Neutrophil (primary cell): ENCODE measurements at regions not wholly inside any gene's neighbourhood (a gene's known extent, or its start where the extent isn't known, plus 50 kb on each side); places are given as distances from the start of the nearest gene placed in this dataset.

ENCODE experiments used
- H3K27ac ChIP-seq: fragments of 200-600 bp; sonication (generic); 2 replicates; pipeline ENCODE4 v1.5.1; 2016; ENCODE audit warnings: mild to moderate bottlenecking, moderate library complexity
- H3K27me3 ChIP-seq: fragments of 200-600 bp; sonication (generic); 2 replicates; pipeline ENCODE4 v1.6.0; 2016; ENCODE audit warnings: mild to moderate bottlenecking
- H3K36me3 ChIP-seq: fragments of 200-600 bp; sonication (generic); 2 replicates; pipeline ENCODE4 v1.5.1; 2017
- H3K4me1 ChIP-seq, 2 experiments: fragments of 200-600 bp in 1 of 2; sonication (generic) in 1 of 2; 1 replicate in 1 of 2; 2 replicates in 1 of 2; pipeline versions ENCODE4 v1.5.1 to v1.6.1; 2013 to 2016; ENCODE audit warnings: low read depth in 1 of 2, low read length in 1 of 2, mild to moderate bottlenecking in 1 of 2, moderate library complexity in 1 of 2; ENCODE audit not compliant: control insufficient read depth in 1 of 2, insufficient read depth in 1 of 2
- H3K4me3 ChIP-seq, 2 experiments: fragments of 200-600 bp in 1 of 2; sonication (generic) in 1 of 2; 1 replicate in 1 of 2; 2 replicates in 1 of 2; pipeline ENCODE4 v1.5.1; 2013 to 2016; ENCODE audit warnings: low read depth in 1 of 2, low read length in 1 of 2, mild to moderate bottlenecking in 1 of 2, moderate library complexity in 1 of 2
- H3K9me3 ChIP-seq: fragments of 200-600 bp; sonication (generic); 2 replicates; pipeline ENCODE4 v1.5.1; 2016
- TF ChIP-seq, protein P1 (sequence below): fragments of 200-600 bp; sonication (generic); IDR thresholded peaks from 2 replicates; pipeline ENCODE4 v1.5.1; 2016; ENCODE audit warnings: antibody characterized with exemption

DNA sequence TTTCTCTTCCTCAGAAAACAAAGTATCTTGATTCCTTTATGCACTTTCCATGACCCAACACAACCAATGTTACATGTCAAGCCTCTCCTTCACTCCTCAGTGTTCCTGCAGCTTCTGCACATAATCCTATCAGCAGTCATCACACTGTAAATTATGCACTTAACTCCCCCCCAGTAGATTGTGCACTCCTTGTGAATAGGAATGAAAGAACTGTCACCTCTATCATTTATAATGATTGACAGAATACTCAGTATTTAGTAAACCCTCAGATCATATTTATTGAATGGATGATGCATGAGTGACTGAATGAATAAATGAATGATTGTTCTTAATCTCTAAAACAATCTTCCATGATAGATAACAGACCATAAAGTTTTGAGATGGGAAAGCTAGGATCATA lies 253.3 kb downstream of the HS3ST1 start:
- Histone ChIP-seq H3K27ac (no peak overlapping the region), H3K9me3 (no peaks in the 10 kb centered on the region), H3K36me3 (no peaks in the 10 kb centered on the region), H3K4me1 (no peaks in the 10 kb centered on the region), H3K27me3 (no peaks in the 10 kb centered on the region), H3K4me3 (no peak overlapping the region)
- TF ChIP-seq, protein P1, sequence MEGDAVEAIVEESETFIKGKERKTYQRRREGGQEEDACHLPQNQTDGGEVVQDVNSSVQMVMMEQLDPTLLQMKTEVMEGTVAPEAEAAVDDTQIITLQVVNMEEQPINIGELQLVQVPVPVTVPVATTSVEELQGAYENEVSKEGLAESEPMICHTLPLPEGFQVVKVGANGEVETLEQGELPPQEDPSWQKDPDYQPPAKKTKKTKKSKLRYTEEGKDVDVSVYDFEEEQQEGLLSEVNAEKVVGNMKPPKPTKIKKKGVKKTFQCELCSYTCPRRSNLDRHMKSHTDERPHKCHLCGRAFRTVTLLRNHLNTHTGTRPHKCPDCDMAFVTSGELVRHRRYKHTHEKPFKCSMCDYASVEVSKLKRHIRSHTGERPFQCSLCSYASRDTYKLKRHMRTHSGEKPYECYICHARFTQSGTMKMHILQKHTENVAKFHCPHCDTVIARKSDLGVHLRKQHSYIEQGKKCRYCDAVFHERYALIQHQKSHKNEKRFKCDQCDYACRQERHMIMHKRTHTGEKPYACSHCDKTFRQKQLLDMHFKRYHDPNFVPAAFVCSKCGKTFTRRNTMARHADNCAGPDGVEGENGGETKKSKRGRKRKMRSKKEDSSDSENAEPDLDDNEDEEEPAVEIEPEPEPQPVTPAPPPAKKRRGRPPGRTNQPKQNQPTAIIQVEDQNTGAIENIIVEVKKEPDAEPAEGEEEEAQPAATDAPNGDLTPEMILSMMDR, result no peak

DNA sequence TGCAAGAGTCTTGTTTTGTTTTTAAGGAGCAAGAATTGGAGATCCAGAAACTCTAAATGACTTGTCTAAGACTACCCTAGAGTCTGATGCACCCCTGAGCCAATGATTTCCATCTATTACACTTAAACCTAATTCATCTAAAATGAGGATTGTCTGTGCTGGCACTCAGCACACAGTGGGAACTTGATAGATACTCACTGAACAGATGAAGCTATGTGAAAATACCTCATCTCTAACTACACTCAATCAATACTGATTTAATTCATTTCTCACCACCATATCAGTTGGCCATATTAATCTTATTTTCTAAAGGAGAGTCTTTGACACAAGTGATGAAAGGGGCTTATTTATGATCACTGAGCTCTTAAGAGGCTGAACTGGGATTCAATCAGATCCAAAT lies 262.1 kb downstream of the HS3ST1 start:
- Histone ChIP-seq H3K4me3 (no peak overlapping the region), H3K36me3 (no peaks in the 10 kb centered on the region), H3K4me1 (no peaks in the 10 kb centered on the region), H3K27me3 (no peaks in the 10 kb centered on the region), H3K9me3 (no peaks in the 10 kb centered on the region), H3K27ac (no peak overlapping the region)
- TF ChIP-seq, protein P1, result no peak

DNA sequence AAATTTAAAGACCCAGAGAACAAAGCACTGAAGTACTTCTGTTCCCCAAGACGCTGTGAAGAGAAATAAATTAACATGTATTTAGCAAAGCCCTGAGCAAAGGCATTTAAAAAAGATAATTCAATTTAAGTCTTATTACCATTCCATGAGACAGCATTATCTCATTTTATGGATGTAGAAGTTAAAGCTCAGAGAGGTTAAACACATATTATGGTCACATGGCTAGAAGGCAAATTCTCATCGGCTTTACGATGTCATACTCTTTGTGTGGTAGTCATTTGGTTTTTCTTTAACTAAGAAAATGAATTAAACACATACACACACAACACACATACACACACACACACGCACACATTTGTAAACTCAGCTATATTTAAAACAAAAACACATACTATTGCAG lies 262.7 kb downstream of the HS3ST1 start:
- TF ChIP-seq, protein P1, result no peak
- no peaks in the 10 kb centered on the region for H3K9me3 ChIP-seq
- no peak overlapping the region for H3K4me3 ChIP-seq

GRCh38 chr4:11165052-11165451 lies 263.6 kb downstream of the HS3ST1 start:
- no peaks in the 10 kb centered on the region for H3K36me3 ChIP-seq

More for the DNA sequence above, 262.7 kb downstream of the HS3ST1 start:
- no peak overlapping the region for H3K27ac ChIP-seq
- H3K4me1 ChIP-seq, result no peaks in the 10 kb centered on the region
- no peaks in the 10 kb centered on the region for H3K27me3 ChIP-seq
- H3K36me3 ChIP-seq, result no peaks in the 10 kb centered on the region

DNA sequence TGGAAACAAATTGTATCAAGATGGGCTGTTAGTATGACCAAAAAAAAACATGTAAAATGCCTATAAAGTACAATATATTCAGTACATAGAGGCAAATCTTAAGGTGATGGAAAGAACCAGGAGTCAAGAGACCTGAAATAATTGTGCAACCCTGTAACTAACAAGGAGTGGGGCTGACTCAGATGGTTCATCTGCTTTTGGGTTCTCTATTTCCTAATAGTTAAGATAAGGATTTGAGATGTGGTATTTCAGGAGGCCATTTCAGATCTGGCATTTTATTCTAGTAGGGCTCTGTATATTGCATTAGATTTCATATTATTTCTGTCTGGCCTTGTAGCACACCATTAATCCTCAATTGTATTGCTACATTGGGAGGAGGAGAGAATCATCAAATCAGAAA lies 268.4 kb downstream of the HS3ST1 start:
- Histone ChIP-seq H3K4me1 (no peaks in the 10 kb centered on the region), H3K27me3 (no peaks in the 10 kb centered on the region), H3K36me3 (no peaks in the 10 kb centered on the region), H3K4me3 (no peak overlapping the region), H3K27ac (no peak overlapping the region), H3K9me3 (no peaks in the 10 kb centered on the region)
- TF ChIP-seq, protein P1, result no peak

More at GRCh38 chr4:11165052-11165451, 263.6 kb downstream of the HS3ST1 start:
- TF ChIP-seq, protein P1, result no peak
- no peak overlapping the region for H3K4me3 ChIP-seq
- H3K27ac ChIP-seq, result no peak overlapping the region
- no peaks in the 10 kb centered on the region for H3K27me3 ChIP-seq
- H3K9me3 ChIP-seq, result no peaks in the 10 kb centered on the region
- H3K4me1 ChIP-seq, result no peaks in the 10 kb centered on the region

DNA sequence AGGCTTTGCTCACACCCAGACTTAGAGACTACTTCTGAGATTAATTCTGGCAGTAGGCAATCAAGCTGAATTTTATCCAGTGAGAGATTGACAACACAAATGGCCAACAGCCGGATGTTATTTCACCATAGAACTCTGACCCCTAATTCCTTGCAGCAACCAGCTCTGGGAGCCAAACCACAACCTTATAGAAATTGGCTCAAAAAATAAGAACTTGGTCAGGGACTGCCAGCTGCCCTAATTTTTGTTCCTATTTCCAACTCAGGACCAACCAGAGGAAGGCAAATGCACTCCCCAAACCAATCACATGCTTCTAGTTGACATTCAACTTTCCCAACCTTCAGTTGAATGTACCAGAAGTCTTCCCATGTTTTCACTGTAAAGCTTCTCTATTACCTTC lies 269.7 kb downstream of the HS3ST1 start:
- Histone ChIP-seq H3K27me3 (no peaks in the 10 kb centered on the region), H3K4me1 (no peaks in the 10 kb centered on the region), H3K9me3 (no peaks in the 10 kb centered on the region), H3K27ac (no peak overlapping the region), H3K4me3 (no peak overlapping the region), H3K36me3 (no peaks in the 10 kb centered on the region)
- TF ChIP-seq, protein P1, result no peak
